K562 (cell line): ENCODE measurements at regions not wholly inside any gene's neighbourhood (a gene's known extent, or its start where the extent isn't known, plus 50 kb on each side); places are given as distances from the start of the nearest gene placed in this dataset.

Experiments
- ATAC-seq: fragments of 200-7000 bp; cut with Tn5 transposase; 3 replicates; pipeline ENCODE4 v1.9.1; 2020; ENCODE audit warnings: moderate library complexity
- BruUV-seq: library from RNA; stranded (reverse); fragments of 400-500 nt; replicated peaks from 2 replicates; lab custom pipeline; 2021; lab: Mats Ljungman, UMichigan
- CTCF ChIA-PET: fragments of 300-600 bp; formaldehyde crosslinking; extraction: SDS; loops from one replicate; lab custom pipeline; 2021; ENCODE audit warnings: low intra/inter-chr PET ratio; lab: Yijun Ruan, JAX
- POLR2A ChIA-PET: fragments of 300-600, 350-650 bp; sonication (Branson Sonifier 250); formaldehyde crosslinking; extraction: SDS; loops from one replicate; lab custom pipeline; 2021; ENCODE audit warnings: antibody characterized with exemption, inconsistent platforms; lab: Yijun Ruan, JAX
- DNase-seq, 4 experiments: peaks; one replicate each; pipeline versions ENCODE4 v3.0.0 to v3.0.0-alpha.2; 2011 to 2018; ENCODE audit warnings: low spot score in 3 of 4, mixed read lengths in 3 of 4; ENCODE audit errors: extremely low read depth in 1 of 4
- FAIRE-seq: peaks from 2 replicates; lab custom pipeline; 2011; peaks lifted over from hg19 to GRCh38; lab: Jason Lieb, UNC
- H2AFZ ChIP-seq: 2 replicates; pipeline ENCODE4 v1.6.0; 2011; ENCODE audit warnings: low read depth, low read length, control low read depth, inconsistent platforms
- H3K27ac ChIP-seq: fragments of 200-600 bp; 3 replicates; pipeline ENCODE4 v1.8.0; 2011; ENCODE audit warnings: low read depth, mild to moderate bottlenecking, control low read depth, inconsistent platforms, low read length, moderate library complexity, mixed read lengths; ENCODE audit errors: extremely low read depth
- H3K27me3 ChIP-seq, 2 experiments: fragments of 300-600 bp in 1 of 2; 2 replicates in 1 of 2; 3 replicates in 1 of 2; pipeline versions ENCODE4 v1.6.0 to v1.8.0; 2011; ENCODE audit warnings: inconsistent platforms in 2 of 2, low read length in 2 of 2, mild to moderate bottlenecking in 1 of 2, mixed read lengths in 1 of 2, moderate library complexity in 1 of 2; ENCODE audit not compliant: control insufficient read depth in 2 of 2, insufficient read depth in 2 of 2
- H3K36me3 ChIP-seq: fragments of 300-600 bp; 3 replicates; pipeline ENCODE4 v1.8.0; 2011; ENCODE audit warnings: mild to moderate bottlenecking, low read length, inconsistent platforms; ENCODE audit not compliant: control insufficient read depth, insufficient read depth
- H3K4me1 ChIP-seq, 2 experiments: fragments of 200-600 bp in 1 of 2; replicated peaks in 1 of 2; 2 replicates in 1 of 2; 3 replicates in 1 of 2; pipeline versions ENCODE4 v1.5.1 to v1.8.0; 2011; ENCODE audit warnings: inconsistent platforms in 2 of 2, low read length in 2 of 2, mild to moderate bottlenecking in 1 of 2, mixed read lengths in 1 of 2, moderate library complexity in 1 of 2; ENCODE audit not compliant: control insufficient read depth in 2 of 2, insufficient read depth in 2 of 2
- H3K4me2 ChIP-seq: 2 replicates; pipeline ENCODE4 v1.6.1; 2011; ENCODE audit warnings: low read length, control low read depth, inconsistent platforms, mixed read lengths; ENCODE audit not compliant: insufficient read depth
- H3K4me3 ChIP-seq: fragments of 200-600 bp; sonication (generic), shearing (Covaris generic); 2 replicates; pipeline ENCODE4 v1.5.1; 2016; ENCODE audit warnings: control low read depth, inconsistent platforms
- H3K79me2 ChIP-seq: fragments of 200-600 bp; 3 replicates; pipeline ENCODE4 v1.8.0; 2011; ENCODE audit warnings: low read length, inconsistent platforms; ENCODE audit not compliant: control insufficient read depth, insufficient read depth
- H3K9ac ChIP-seq, 2 experiments: 2 replicates each; pipeline versions ENCODE4 v1.6.0 to v1.6.1; 2011; ENCODE audit warnings: low read depth in 2 of 2, low read length in 2 of 2, control low read depth in 1 of 2, inconsistent platforms in 1 of 2, mild to moderate bottlenecking in 1 of 2, mixed read lengths in 1 of 2; ENCODE audit not compliant: insufficient read depth in 1 of 2
- H3K9me1 ChIP-seq: one replicate; pipeline ENCODE4 v1.6.0; 2011; ENCODE audit warnings: inconsistent platforms, mild to moderate bottlenecking, low read length, moderate library complexity; ENCODE audit not compliant: control insufficient read depth, insufficient read depth
- H3K9me3 ChIP-seq: replicated peaks from 2 replicates; pipeline ENCODE4 v1.5.1; 2011; ENCODE audit warnings: low read depth, low read length, inconsistent platforms; ENCODE audit not compliant: control insufficient read depth, insufficient read depth
- H4K20me1 ChIP-seq: replicated peaks from 2 replicates; pipeline ENCODE4 v1.6.1; 2011; ENCODE audit warnings: low read length, inconsistent platforms, mixed read lengths; ENCODE audit not compliant: control insufficient read depth, insufficient read depth
- CHD4 ChIP-seq: fragments of 200-600 bp; sonication (generic); IDR thresholded peaks from 3 replicates; pipeline ENCODE4 v1.6.1; 2012; ENCODE audit warnings: low read depth, mild to moderate bottlenecking, mixed read lengths, low read length, inconsistent platforms; ENCODE audit not compliant: insufficient read depth, insufficient replicate concordance, poor library complexity, severe bottlenecking
- HOMEZ ChIP-seq: fragments of 250-450 bp; sonication (Bioruptor Pico); IDR thresholded peaks from 2 replicates; pipeline ENCODE4 v1.4.0; 2020; ENCODE audit warnings: mild to moderate bottlenecking, moderate library complexity
- MTA2 ChIP-seq: fragments of 450-650 bp; IDR thresholded peaks from 2 replicates; pipeline ENCODE4 v1.6.1; 2016; ENCODE audit warnings: low read depth
- NFYB ChIP-seq: IDR thresholded peaks from 2 replicates; pipeline ENCODE4 v1.6.1; 2011; ENCODE audit warnings: mild to moderate bottlenecking, moderate library complexity; ENCODE audit not compliant: insufficient read length; ENCODE audit errors: extremely low read depth
- PHB2 ChIP-seq: fragments of 450-650 bp; IDR thresholded peaks from 2 replicates; pipeline ENCODE4 v1.6.1; 2017; ENCODE audit warnings: low read depth
- TAF7 ChIP-seq: fragments of 450-650 bp; IDR thresholded peaks from 2 replicates; pipeline ENCODE4 v1.6.1; 2016; ENCODE audit warnings: missing genetic modification characterization, missing compliant biosample characterization
- ZNF217 ChIP-seq: sonication (generic); formaldehyde crosslinking; IDR thresholded peaks from 2 replicates; pipeline ENCODE4 v1.8.0; 2022; ENCODE audit warnings: mild to moderate bottlenecking, missing genetic modification reagents
- WGBS: fragments of 100-300 bp; shearing (Covaris generic); methylation state at CpG from one replicate; pipeline ENCODE4 v1.1.6; 2016; ENCODE audit warnings: low coverage, mixed read lengths; ENCODE audit not compliant: insufficient coverage; ENCODE audit errors: missing lambda C conversion rate; 5-methylcytosine and 5-hydroxymethylcytosine counted together
- in situ Hi-C: fragments of 300-500 bp; cut with MboI; formaldehyde crosslinking; loops from 4 replicates; pipeline ENCODE4 v1.15.0; 2018; ENCODE audit warnings: inconsistent platforms, mixed read lengths
- intact Hi-C: fragments of 100-400 bp; cut with micrococcal nuclease; formaldehyde crosslinking; loops from 2 replicates; pipeline ENCODE4 v1.14.2; 2022

GRCh38 chr17:52470553-52470952 is 312.0 kb upstream of the CA10 start:
- H3K27me3 ChIP-seq: no peaks in the 10 kb centered on the region
- no peak for TF ChIP-seq ZNF217 (CRISPR knock-in tag)
- TF ChIP-seq PHB2: no peak
- TF ChIP-seq MTA2: no peak
- no peak for TF ChIP-seq TAF7 (tag)
- no peak for TF ChIP-seq HOMEZ (CRISPR knock-in tag)
- TF ChIP-seq NFYB: no peak
- TF ChIP-seq CHD4: no peak
- no peak for DNase-seq
- in situ Hi-C loops: no loop called here
- no peaks in the 10 kb centered on the region for H4K20me1 ChIP-seq
- no peak overlapping the region for H3K9ac ChIP-seq
- no peak for FAIRE-seq
- H3K27ac ChIP-seq: no peak overlapping the region
- H3K9me3 ChIP-seq: no peaks in the 10 kb centered on the region
- no peak overlapping the region for H2AFZ ChIP-seq
- no peak for ATAC-seq
- BruUV-seq: no TSS peak
- intact Hi-C loops: no loop called here
- POLR2A ChIA-PET: no interaction called here
- H3K36me3 ChIP-seq: no peaks in the 10 kb centered on the region
- 0% methylated on average over 2 of the region's 2 CpGs for WGBS
- H3K79me2 ChIP-seq: no peaks in the 10 kb centered on the region
- H3K4me3 ChIP-seq: no peak overlapping the region
- H3K4me1 ChIP-seq: no peaks in the 10 kb centered on the region
- no peaks in the 10 kb centered on the region for H3K9me1 ChIP-seq
- H3K4me2 ChIP-seq: no peak overlapping the region
- CTCF ChIA-PET: no interaction called here
